DOHH2 (cell line): ENCODE measurements at regions not wholly inside any gene's neighbourhood (a gene's known extent, or its start where the extent isn't known, plus 50 kb on each side); places are given as distances from the start of the nearest gene placed in this dataset.

Experiments
- EZH2phosphoT487 ChIP-seq: fragments of 200-600 bp; sonication (generic); IDR thresholded peaks from 2 replicates; pipeline ENCODE4 v1.6.1; 2017; ENCODE audit warnings: borderline replicate concordance, mild to moderate bottlenecking, antibody characterized with exemption, low read length, moderate library complexity, mixed read lengths
- TF ChIP-seq, protein P1 (sequence below): fragments of 200-600 bp; sonication (generic); IDR thresholded peaks from one replicate; pipeline ENCODE4 v1.5.1; 2014; ENCODE audit warnings: antibody characterized with exemption, mild to moderate bottlenecking, low read depth, low read length; ENCODE audit not compliant: poor library complexity, severe bottlenecking

DNA sequence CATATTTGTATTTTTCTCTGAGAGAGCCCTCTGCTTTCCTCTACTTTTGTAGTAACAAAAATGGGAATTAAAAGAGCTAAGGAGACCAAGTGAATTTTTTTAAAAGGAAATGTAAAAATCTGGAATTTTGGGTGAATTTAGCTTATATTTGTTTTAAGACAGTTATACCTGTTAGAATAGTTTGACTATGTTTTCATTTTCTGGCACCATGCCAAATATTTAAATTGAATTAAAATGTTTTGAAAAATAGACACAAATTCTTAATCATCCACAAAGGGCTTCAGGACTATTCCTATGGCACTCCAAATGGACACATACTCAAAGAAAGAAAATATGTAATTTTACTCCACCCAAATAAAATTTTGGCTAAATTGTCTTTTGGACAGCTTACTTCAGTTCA is 209.6 kb downstream of the SH3BGRL start:
- TF ChIP-seq, protein P1, sequence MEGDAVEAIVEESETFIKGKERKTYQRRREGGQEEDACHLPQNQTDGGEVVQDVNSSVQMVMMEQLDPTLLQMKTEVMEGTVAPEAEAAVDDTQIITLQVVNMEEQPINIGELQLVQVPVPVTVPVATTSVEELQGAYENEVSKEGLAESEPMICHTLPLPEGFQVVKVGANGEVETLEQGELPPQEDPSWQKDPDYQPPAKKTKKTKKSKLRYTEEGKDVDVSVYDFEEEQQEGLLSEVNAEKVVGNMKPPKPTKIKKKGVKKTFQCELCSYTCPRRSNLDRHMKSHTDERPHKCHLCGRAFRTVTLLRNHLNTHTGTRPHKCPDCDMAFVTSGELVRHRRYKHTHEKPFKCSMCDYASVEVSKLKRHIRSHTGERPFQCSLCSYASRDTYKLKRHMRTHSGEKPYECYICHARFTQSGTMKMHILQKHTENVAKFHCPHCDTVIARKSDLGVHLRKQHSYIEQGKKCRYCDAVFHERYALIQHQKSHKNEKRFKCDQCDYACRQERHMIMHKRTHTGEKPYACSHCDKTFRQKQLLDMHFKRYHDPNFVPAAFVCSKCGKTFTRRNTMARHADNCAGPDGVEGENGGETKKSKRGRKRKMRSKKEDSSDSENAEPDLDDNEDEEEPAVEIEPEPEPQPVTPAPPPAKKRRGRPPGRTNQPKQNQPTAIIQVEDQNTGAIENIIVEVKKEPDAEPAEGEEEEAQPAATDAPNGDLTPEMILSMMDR, result no peak
- no peak for TF ChIP-seq EZH2phosphoT487
